OCI-LY7 (cell line): ENCODE measurements at regions not wholly inside any gene's neighbourhood (a gene's known extent, or its start where the extent isn't known, plus 50 kb on each side); places are given as distances from the start of the nearest gene placed in this dataset.

ENCODE experiments used
- CTCF ChIP-seq: fragments of 200-600 bp; sonication (generic); conservative IDR thresholded peaks from 2 replicates; pipeline ENCODE4 v1.5.1; 2014; ENCODE audit warnings: mild to moderate bottlenecking, antibody characterized with exemption, low read length, moderate library complexity, mixed read lengths
- EZH2phosphoT487 ChIP-seq: fragments of 200-600 bp; sonication (generic); IDR thresholded peaks from 2 replicates; pipeline ENCODE4 v1.6.1; 2018; ENCODE audit warnings: low read depth, borderline replicate concordance, mild to moderate bottlenecking, mixed run types, antibody characterized with exemption, low read length, moderate library complexity, mixed read lengths

GRCh38 chr2:14884651-14885050 lies 252.1 kb downstream of the LRATD1 start:
- TF ChIP-seq CTCF (no peak), EZH2phosphoT487 (no peak)
